Cardiac muscle cell (in vitro differentiated cells and primary cell): ENCODE measurements at regions not wholly inside any gene's neighbourhood (a gene's known extent, or its start where the extent isn't known, plus 50 kb on each side); places are given as distances from the start of the nearest gene placed in this dataset.

Experiments used
- DNase-seq, 2 donors: peaks; one replicate each; pipeline versions ENCODE4 v3.0.0 to v3.0.0-alpha.2; 2010 to 2017; ENCODE audit warnings: low read depth in 1 of 2, low spot score in 1 of 2
- H3K27ac ChIP-seq: fragments of 200-600 bp; sonication (generic); 2 replicates; pipeline ENCODE4 v1.5.1; 2016
- H3K27me3 ChIP-seq: fragments of 200-600 bp; sonication (generic); 2 replicates; pipeline ENCODE4 v1.6.0; 2016; ENCODE audit warnings: control low read depth
- H3K36me3 ChIP-seq: fragments of 200-600 bp; sonication (generic); 2 replicates; pipeline ENCODE4 v1.5.1; 2016; ENCODE audit warnings: control low read depth
- H3K4me1 ChIP-seq: fragments of 200-600 bp; sonication (generic); 2 replicates; pipeline ENCODE4 v1.8.1; 2017; ENCODE audit warnings: low read depth, mild to moderate bottlenecking, mixed run types
- H3K4me3 ChIP-seq: fragments of 200-600 bp; sonication (generic); 2 replicates; pipeline ENCODE4 v1.5.1; 2016; ENCODE audit warnings: mild to moderate bottlenecking
- H3K9me3 ChIP-seq: fragments of 200-600 bp; sonication (generic); 2 replicates; pipeline ENCODE4 v1.5.1; 2017; ENCODE audit warnings: low read depth, mild to moderate bottlenecking, control low read depth
- CTCF ChIP-seq: IDR thresholded peaks from 2 replicates; pipeline ENCODE4 v1.5.1; 2012; ENCODE audit warnings: low read depth, mild to moderate bottlenecking, low read length

- H3K27me3 ChIP-seq: peaks cover 59% of the 10 kb centered on the region
- no peaks in the 10 kb centered on the region for H3K4me1 ChIP-seq
- H3K4me3 ChIP-seq: no peak overlapping the region
- no peak for DNase-seq
- H3K36me3 ChIP-seq: no peaks in the 10 kb centered on the region
- H3K27ac ChIP-seq: no peak overlapping the region
- TF ChIP-seq CTCF: no peak
- no peaks in the 10 kb centered on the region for H3K9me3 ChIP-seq
These were observed 287.4 kb upstream of the RUNX1 start for GRCh38 chr21:35336534-35336933.

- Histone ChIP-seq H3K9me3 (no peaks in the 10 kb centered on the region), H3K36me3 (no peaks in the 10 kb centered on the region), H3K27ac (no peak overlapping the region), H3K4me1 (no peaks in the 10 kb centered on the region), H3K27me3 (peaks cover 61% of the 10 kb centered on the region), H3K4me3 (no peak overlapping the region)
- no peak for DNase-seq
- TF ChIP-seq CTCF: no peak
These were observed 286.9 kb upstream of the RUNX1 start for GRCh38 chr21:35335951-35336446.

- H3K36me3 ChIP-seq: no peaks in the 10 kb centered on the region
- H3K4me3 ChIP-seq: no peak overlapping the region
- no peaks in the 10 kb centered on the region for H3K4me1 ChIP-seq
- H3K27ac ChIP-seq: no peak overlapping the region
- no peak for TF ChIP-seq CTCF
- no peak for DNase-seq
- no peaks in the 10 kb centered on the region for H3K9me3 ChIP-seq
- peaks cover 67% of the 10 kb centered on the region for H3K27me3 ChIP-seq
These were observed 284.9 kb upstream of the RUNX1 start for GRCh38 chr21:35333831-35334618.

- Histone ChIP-seq H3K27ac (no peak overlapping the region), H3K27me3 (peaks cover 78% of the 10 kb centered on the region), H3K4me3 (no peak overlapping the region), H3K36me3 (no peaks in the 10 kb centered on the region), H3K9me3 (no peaks in the 10 kb centered on the region), H3K4me1 (no peaks in the 10 kb centered on the region)
- no peak for DNase-seq
- TF ChIP-seq CTCF: no peak
These were observed 283.8 kb upstream of the RUNX1 start for GRCh38 chr21:35332841-35333426.

GRCh38 chr21:35329940-35330660, 281.0 kb upstream of the RUNX1 start:
- no peak for TF ChIP-seq CTCF

More at GRCh38 chr21:35329940-35330660, 281.0 kb upstream of the RUNX1 start:
- Histone ChIP-seq H3K4me1 (no peaks in the 10 kb centered on the region), H3K4me3 (no peak overlapping the region), H3K27me3 (peaks cover 89% of the 10 kb centered on the region), H3K36me3 (no peaks in the 10 kb centered on the region), H3K27ac (no peak overlapping the region), H3K9me3 (no peaks in the 10 kb centered on the region)
- DNase-seq: no peak
